HG03378 (cell line): ENCODE measurements at regions not wholly inside any gene's neighbourhood (a gene's known extent, or its start where the extent isn't known, plus 50 kb on each side); places are given as distances from the start of the nearest gene placed in this dataset.

Experiments used
- ATAC-seq: cut with Tn5 transposase; IDR thresholded peaks from one replicate; pipeline ENCODE4 v1.9.1; 2021; ENCODE audit warnings: mild to moderate bottlenecking, moderate library complexity; ENCODE audit not compliant: unreplicated experiment

GRCh38 chr16:51445250-51445649 lies 294.2 kb upstream of the SALL1 start:
- ATAC-seq, result no peak

- ATAC-seq, result no peak
Measured at GRCh38 chr16:51443934-51444333, 292.9 kb upstream of the SALL1 start.

- ATAC-seq, result no peak
Measured at GRCh38 chr16:51442141-51442870, 291.2 kb upstream of the SALL1 start.

- no peak for ATAC-seq
Measured at GRCh38 chr16:51440131-51440889, 289.2 kb upstream of the SALL1 start.

- ATAC-seq, result no peak
Measured at GRCh38 chr16:51439271-51439670, 288.2 kb upstream of the SALL1 start.

GRCh38 chr16:51436742-51437141 lies 285.7 kb upstream of the SALL1 start:
- ATAC-seq, result no peak

GRCh38 chr16:51434567-51435198 lies 283.6 kb upstream of the SALL1 start:
- ATAC-seq, result no peak

- no peak for ATAC-seq
Measured at GRCh38 chr16:51433599-51433998, 282.5 kb upstream of the SALL1 start.

GRCh38 chr16:51431517-51432241 lies 280.6 kb upstream of the SALL1 start:
- no peak for ATAC-seq

- ATAC-seq, result no peak
Measured at GRCh38 chr16:51430716-51431369, 279.8 kb upstream of the SALL1 start.

- no peak for ATAC-seq
Measured at GRCh38 chr16:51429041-51429440, 278.0 kb upstream of the SALL1 start.

- no peak for ATAC-seq
Measured at GRCh38 chr16:51427085-51427484, 276.0 kb upstream of the SALL1 start.

- ATAC-seq, result no peak
Measured at GRCh38 chr16:51426276-51426675, 275.2 kb upstream of the SALL1 start.

GRCh38 chr16:51420247-51420646 lies 269.2 kb upstream of the SALL1 start:
- no peak for ATAC-seq

- no peak for ATAC-seq
Measured at GRCh38 chr16:51419768-51420167, 268.7 kb upstream of the SALL1 start.

- ATAC-seq, result no peak
Measured at GRCh38 chr16:51418258-51418657, 267.2 kb upstream of the SALL1 start.

- ATAC-seq, result no peak
Measured at GRCh38 chr16:51416926-51417325, 265.9 kb upstream of the SALL1 start.

GRCh38 chr16:51410125-51410524 lies 259.1 kb upstream of the SALL1 start:
- ATAC-seq, result no peak

GRCh38 chr16:51409001-51409675 lies 258.1 kb upstream of the SALL1 start:
- ATAC-seq, result no peak

- ATAC-seq, result no peak
Measured at GRCh38 chr16:51408357-51408756, 257.3 kb upstream of the SALL1 start.
